ENCODE measurements at regions not wholly inside any gene's neighbourhood (a gene's known extent, or its start where the extent isn't known, plus 50 kb on each side); places are given as distances from the start of the nearest gene placed in this dataset.

GRCh38 chr13:107284173-107284572 is 716.2 kb upstream of the ARGLU1 start:
- no peak for DNase-seq (ENCODE audit: low read depth in 4 of 4, low spot score in 1 of 4)

GRCh38 chr13:107277911-107278310 is 710.0 kb upstream of the ARGLU1 start:
- no peak for DNase-seq (ENCODE audit: low read depth in 4 of 4, low spot score in 1 of 4)

DNA sequence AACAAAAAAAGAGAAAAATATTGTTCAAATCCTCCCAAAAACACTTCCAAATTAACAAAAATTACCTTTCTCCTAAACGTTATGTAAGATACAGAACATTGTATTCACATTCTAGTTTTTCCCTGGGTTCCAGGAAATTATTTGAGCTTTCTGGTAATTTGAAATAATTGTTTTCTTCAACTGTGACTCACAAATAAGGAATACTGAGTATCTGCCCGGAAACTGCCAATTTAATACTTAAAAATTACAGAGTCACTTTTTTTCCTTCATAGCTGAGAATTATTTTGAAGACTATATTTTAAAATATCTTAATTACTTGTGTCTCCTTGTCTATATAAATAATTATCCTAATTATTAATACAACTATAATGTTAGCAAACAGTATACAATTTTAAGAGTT is 709.0 kb upstream of the ARGLU1 start:
- DNase-seq (ENCODE audit: low read depth in 4 of 4, low spot score in 1 of 4), result no peak

GRCh38 chr13:107275945-107276614 is 708.1 kb upstream of the ARGLU1 start:
- no peak for DNase-seq (ENCODE audit: low read depth in 4 of 4, low spot score in 1 of 4)

DNA sequence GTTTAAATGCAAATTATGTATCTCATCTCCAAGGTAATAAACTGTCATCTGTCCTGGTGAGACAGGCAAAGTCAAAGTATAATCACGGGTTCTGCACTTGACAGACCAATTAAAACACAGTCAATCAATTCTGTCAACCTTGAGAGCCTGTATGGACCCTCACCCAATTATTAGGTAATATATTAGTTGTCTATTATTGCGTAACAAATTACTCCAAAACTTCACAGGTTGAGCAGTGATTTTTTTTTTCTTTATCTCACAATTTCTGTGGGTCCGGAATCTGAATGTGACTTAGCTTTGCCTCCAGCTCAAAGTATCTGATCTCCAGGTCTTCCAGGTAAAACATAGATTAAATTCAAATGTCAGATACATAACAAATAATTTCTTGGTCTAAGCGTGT is 707.4 kb upstream of the ARGLU1 start:
- DNase-seq (ENCODE audit: low read depth in 4 of 4, low spot score in 1 of 4), result no peak

DNA sequence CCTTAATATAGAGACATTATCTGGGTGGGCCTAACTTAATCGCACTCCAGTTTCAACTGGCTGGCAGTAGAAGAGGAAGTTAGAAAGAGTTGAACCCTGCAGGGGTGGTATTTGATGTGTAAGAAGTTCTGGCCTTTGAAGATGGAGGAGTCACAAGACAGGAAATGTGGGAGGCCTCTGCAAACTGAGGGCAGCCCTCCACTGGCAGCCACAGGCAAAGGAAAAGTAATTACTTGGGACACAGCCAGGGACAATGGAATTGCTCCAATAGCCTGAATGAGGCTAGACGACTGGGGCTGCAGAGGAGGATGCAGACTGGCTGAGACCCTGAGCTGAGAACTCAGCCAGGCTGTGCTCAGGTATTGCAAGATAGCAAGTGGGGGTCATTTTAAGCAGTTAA is 703.3 kb upstream of the ARGLU1 start:
- no peak for DNase-seq (ENCODE audit: low read depth in 4 of 4, low spot score in 1 of 4)

DNA sequence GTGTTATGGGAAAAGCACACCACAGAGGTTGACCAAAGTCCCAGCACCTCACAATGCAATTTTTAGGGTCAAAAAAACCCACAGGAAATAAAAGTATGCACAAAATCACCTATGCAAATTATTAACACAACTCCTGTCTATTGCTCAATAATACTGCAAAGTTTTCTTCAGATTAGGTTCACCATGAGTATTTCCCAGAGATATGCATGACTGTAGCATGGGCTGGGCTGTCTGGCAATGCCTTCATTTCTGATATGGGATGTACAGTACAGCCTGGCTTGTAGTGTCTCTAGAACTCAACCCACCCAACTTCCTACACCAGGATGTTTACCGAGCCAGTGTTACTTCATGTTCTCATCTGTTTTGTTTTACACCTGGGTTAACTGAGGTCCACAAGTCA is 698.7 kb upstream of the ARGLU1 start:
- no peak for DNase-seq (ENCODE audit: low read depth in 4 of 4, low spot score in 1 of 4)

DNA sequence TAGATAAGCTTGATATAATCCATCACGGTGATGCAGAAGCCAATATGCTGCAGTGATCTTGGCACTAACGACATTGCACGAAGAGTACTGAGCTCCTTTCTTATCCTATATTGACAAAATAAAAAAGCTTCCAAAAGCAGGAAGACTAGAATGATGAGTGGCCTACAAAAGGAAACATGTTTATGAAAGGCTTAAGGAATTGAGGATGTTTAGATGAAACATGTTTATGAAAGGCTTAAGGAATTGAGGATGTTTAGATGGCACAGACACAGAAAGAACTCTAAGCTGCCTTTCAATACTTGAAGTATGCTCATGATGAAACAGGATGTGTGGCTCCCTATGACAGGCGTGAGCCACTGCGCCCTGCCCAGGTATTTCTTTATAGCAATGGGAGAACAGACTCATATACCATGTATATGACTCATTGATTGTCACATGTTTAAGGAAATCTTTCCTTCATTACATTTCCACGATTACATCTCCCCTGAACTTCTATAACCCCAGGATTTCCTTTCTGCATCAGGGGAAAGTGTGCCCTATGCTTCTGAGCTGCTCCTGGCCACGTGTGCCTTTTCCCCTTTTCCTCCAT is 690.8 kb upstream of the ARGLU1 start:
- no peak for DNase-seq (ENCODE audit: low read depth in 4 of 4, low spot score in 1 of 4)

GRCh38 chr13:107254392-107254791 is 686.5 kb upstream of the ARGLU1 start:
- no peak for DNase-seq (ENCODE audit: low read depth in 4 of 4, low spot score in 1 of 4)

DNA sequence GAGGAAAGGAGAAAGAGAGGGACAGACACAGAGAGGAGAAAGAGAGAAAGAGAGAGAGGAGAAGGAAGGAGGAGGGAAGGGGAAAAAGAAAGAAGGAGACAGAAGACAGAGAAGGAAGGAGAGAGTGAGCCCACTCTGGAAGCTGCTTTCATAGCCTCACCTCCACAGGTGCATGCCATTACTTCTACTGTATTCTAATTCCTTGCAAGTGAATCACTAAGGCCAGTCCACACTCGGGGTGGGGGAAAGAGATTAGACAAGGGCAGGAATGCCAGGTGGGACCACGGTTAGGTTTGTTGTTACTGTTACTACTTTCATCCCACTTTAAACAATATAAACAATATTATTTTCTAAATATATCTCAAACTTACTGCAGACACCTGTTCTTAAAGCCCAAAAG is 684.5 kb upstream of the ARGLU1 start:
- no peak for DNase-seq (ENCODE audit: low read depth in 4 of 4, low spot score in 1 of 4)

DNA sequence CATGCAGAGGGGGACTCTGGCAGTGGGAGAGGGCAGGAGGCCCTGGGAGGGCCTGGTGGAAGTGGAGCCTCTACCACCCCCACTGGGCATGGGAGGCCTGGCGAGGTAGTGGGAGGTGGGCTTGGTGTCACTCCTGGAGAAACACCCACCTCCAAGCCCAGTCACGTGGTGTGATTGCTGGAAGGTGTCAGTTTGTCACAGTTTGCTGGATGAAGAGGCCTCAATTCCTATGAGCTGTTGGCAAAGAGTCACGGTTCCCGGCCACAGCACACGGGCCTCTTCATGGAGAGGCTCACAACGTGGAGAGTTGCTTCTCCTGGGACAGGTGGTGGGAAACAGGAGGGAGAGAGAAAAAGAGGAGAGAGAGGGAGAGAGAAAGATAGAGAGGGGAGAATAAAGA is 684.1 kb upstream of the ARGLU1 start:
- DNase-seq (ENCODE audit: low read depth in 4 of 4, low spot score in 1 of 4), result no peak

DNA sequence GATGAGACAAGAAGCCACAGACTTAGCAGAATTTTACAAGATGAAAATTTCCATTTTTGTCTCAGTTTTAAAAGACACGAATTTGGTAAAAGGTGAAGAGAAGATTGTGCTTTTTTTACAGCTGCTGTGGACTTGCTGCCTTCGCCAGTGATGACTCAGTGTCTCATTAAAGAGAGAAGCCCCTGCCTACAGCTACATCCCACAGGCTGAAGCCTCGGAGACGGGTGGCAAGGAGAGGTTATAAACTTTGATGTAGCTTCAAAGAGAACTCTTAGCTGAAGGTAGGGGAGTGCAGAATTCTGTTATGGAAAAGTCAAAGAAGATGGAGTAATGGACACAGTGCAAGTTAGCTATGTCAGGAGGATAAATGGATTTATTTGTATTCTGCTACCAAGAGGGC is 683.4 kb upstream of the ARGLU1 start:
- DNase-seq (ENCODE audit: low read depth in 4 of 4, low spot score in 1 of 4), result no peak

DNA sequence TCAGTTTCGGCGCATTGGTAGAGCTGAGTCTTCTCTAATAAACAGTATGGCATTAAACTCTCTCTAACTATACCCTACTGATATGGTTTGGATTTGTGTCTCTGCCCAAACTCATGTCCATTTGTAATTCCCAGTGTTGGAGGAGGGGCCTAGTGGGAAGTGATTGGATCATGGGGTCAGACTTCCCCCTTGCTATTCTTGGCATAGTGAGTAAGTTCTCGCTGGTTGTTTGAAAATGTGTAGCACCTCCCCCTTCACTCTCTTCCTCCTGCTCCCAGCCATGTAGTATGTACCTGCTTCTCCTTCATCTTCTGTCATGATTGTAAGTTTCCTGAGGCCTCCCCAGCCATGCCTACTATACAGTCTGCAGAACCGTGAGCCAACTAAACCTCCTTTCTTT is 682.7 kb upstream of the ARGLU1 start:
- DNase-seq (ENCODE audit: low read depth in 4 of 4, low spot score in 1 of 4), result no peak

DNA sequence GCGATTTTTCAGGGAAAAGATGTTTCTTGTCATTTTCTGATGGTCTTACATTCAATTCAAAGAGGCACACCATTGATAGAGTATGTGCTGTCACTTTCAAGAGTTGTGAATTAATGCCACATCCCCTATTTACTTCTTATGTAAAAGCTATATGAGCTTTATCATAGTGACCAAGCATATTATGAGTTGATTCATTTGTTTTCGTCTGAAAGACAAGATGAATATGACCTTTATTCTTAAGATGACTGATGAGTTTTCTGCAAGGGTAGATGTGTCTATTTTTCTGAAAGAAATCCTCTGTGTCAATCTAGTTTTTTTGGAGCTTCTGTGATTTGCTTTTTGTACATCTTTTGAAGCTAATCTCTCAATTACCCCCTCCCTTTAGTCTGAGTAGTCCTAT is 676.3 kb upstream of the ARGLU1 start:
- DNase-seq (ENCODE audit: low read depth in 4 of 4, low spot score in 1 of 4), result no peak

DNA sequence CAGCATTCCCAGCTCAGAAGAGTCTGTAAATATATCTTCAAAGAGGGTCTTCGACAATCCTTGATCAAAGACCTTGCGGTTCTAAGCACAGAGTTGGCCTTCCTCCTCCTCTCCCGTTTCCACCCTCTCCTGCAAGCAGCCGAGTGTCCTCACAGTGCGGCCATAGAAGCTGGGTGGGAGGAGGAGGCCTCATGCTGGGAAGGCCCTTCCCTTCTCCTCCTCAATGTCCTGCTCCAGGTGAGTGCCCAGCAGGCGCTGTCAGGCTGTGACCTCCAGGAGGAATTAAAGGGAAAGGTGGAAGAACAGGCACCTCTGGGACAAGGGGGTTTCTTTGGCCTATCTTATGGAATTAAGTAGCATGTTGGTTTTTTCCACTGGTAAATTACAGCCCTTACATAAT is 674.2 kb upstream of the ARGLU1 start:
- no peak for DNase-seq (ENCODE audit: low read depth in 4 of 4, low spot score in 1 of 4)

DNA sequence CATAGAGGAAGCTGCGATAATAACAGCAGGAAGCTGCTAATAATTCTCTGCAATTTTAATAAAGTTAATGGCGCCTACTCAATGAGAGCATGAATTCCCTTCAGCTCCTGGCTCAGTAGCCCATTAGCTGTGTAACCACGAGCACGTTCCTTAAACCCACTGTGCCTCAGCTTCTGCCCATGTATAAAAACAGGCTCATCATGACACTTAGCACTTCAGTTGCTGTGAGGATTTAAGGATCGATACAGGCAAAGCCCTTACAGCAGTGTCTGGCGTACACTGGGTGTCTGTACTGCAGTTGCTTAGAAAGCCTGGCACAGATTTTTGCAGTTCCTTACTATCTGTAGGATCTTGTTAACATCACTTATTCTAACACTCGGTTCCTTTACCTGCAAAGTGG is 673.4 kb upstream of the ARGLU1 start:
- DNase-seq (ENCODE audit: low read depth in 4 of 4, low spot score in 1 of 4), result no peak

GRCh38 chr13:107239213-107239612 is 671.3 kb upstream of the ARGLU1 start:
- no peak for DNase-seq (ENCODE audit: low read depth in 4 of 4, low spot score in 1 of 4)

DNA sequence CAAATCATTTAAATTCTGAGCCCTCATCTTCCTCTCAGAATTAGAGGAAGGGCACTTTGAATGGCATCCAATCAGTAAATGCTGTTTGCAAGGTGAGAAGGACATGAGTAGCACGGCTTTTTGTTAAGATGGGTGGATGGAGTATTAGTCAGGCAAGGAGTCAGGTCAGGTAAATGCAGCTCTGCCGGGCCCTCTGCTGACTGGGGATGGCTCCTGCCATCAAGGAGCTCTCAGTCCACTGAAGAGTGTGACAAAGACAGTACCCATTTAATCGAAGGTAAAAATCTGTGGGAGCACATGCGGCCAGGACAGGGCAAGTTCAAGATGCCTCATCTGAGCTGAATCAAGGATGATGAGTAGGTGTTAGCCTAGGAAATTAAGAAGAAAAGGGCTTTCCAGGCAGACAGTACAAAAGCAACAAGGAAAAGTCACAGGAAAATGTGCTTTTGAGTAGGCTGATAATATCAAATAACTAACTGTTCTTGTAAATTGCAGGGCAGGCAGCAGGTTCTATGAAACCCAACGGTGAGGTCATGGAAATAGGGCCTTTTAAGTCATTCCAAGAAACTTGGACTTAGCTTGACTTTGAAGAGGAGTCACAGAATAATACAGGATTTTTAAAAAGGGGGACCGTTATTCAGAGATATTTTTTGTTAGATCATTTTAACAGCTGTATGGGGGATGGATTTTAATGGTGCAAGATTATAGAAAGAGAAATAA is 670.5 kb upstream of the ARGLU1 start:
- DNase-seq (ENCODE audit: low read depth in 4 of 4, low spot score in 1 of 4), result no peak

DNA sequence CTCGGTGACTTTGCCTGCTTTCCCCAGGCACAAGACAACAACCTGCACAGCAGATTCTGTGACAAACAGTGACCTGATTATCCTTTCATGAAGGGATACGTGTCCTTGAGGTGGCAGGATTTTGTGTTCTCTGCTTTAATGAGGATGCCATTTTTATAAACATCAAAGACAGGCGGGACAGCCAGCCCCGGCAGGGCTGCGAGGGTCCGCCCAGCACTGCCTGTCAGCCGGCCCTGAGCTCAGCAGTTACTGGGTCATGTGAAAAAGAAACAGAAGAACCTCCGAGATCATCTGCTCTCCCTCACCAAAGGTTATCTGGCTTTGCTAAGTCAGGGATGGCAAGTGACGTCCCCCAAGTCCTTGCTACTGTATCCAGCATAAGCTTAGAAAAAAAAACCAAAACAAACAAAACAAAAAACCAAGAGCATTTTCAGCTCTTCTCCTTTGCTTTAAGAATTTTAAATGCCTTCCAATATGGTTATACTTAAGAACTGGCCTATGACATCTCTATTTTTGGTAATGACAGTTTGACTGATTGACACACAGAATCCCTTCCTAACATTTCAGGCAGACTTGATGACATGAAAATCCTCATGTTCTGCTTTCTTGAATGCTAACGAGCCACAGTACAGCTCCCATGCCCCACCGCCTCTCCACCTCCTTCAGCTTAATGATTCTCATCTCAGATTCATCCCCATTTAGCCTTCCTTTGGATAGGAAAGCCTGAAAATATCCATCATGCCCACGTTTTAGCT is 666.6 kb upstream of the ARGLU1 start:
- no peak for DNase-seq (ENCODE audit: low read depth in 4 of 4, low spot score in 1 of 4)

DNA sequence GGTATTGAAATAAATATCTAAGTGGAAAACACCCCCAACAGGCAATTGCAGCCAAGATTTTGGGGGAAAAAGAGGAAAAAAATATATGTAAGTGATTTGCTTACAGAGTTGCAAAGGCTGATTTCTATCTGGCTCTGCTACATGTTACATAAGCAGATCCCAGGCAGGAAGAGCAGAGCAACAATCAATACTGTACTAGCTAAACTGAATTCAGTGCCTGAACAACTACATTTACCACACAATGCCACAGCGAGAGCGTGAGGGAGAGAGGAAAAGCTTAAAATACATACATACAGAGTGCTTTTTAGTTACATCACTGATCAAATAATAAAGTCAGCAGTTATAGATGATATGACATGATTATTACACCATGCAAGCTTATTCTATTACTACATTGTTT is 665.6 kb upstream of the ARGLU1 start:
- no peak for DNase-seq (ENCODE audit: low read depth in 4 of 4, low spot score in 1 of 4)

- DNase-seq (ENCODE audit: low read depth in 4 of 4, low spot score in 1 of 4), result no peak
These were observed 664.0 kb upstream of the ARGLU1 start for GRCh38 chr13:107231944-107232343.

- no peak for DNase-seq (ENCODE audit: low read depth in 4 of 4, low spot score in 1 of 4)
These were observed 655.9 kb upstream of the ARGLU1 start for GRCh38 chr13:107223867-107224266.
